ENCODE measurements at regions not wholly inside any gene's neighbourhood (a gene's known extent, or its start where the extent isn't known, plus 50 kb on each side); places are given as distances from the start of the nearest gene placed in this dataset.

DNA sequence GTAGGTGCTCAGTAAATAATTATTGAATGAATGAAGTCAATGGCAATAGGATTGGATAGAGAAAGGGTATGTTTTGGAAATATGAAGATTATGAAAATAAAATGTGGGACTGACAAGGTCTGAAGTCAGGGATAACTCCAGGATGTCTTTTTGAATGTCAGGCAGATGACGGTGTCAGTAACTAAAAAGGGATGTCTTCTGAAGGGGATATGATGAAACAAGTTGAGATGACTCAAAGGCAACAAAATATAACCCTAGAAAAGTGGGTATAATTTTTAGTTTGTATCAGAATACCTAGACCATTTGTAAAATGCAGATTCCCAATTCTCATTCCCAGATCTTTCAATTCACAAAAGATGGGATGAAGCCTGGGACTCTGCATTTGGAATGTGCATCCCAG, 257.3 kb upstream of the SGK1 start (continued):
- no peak for TF ChIP-seq EP300 (IDR thresholded peaks at IDR 0.05; ENCODE audit: borderline replicate concordance in 1 of 2, low read depth in 2 of 2, low read length in 2 of 2)
- no peak for TF ChIP-seq SUZ12 (IDR thresholded peaks at IDR 0.05; ENCODE audit: low read length)
- TF ChIP-seq CHD2 (IDR thresholded peaks at IDR 0.05; ENCODE audit: low read length) = no peak
- no peak for TF ChIP-seq CHD1 (IDR thresholded peaks at IDR 0.05; ENCODE audit: low read depth, low read length)
- TF ChIP-seq, protein P1, sequence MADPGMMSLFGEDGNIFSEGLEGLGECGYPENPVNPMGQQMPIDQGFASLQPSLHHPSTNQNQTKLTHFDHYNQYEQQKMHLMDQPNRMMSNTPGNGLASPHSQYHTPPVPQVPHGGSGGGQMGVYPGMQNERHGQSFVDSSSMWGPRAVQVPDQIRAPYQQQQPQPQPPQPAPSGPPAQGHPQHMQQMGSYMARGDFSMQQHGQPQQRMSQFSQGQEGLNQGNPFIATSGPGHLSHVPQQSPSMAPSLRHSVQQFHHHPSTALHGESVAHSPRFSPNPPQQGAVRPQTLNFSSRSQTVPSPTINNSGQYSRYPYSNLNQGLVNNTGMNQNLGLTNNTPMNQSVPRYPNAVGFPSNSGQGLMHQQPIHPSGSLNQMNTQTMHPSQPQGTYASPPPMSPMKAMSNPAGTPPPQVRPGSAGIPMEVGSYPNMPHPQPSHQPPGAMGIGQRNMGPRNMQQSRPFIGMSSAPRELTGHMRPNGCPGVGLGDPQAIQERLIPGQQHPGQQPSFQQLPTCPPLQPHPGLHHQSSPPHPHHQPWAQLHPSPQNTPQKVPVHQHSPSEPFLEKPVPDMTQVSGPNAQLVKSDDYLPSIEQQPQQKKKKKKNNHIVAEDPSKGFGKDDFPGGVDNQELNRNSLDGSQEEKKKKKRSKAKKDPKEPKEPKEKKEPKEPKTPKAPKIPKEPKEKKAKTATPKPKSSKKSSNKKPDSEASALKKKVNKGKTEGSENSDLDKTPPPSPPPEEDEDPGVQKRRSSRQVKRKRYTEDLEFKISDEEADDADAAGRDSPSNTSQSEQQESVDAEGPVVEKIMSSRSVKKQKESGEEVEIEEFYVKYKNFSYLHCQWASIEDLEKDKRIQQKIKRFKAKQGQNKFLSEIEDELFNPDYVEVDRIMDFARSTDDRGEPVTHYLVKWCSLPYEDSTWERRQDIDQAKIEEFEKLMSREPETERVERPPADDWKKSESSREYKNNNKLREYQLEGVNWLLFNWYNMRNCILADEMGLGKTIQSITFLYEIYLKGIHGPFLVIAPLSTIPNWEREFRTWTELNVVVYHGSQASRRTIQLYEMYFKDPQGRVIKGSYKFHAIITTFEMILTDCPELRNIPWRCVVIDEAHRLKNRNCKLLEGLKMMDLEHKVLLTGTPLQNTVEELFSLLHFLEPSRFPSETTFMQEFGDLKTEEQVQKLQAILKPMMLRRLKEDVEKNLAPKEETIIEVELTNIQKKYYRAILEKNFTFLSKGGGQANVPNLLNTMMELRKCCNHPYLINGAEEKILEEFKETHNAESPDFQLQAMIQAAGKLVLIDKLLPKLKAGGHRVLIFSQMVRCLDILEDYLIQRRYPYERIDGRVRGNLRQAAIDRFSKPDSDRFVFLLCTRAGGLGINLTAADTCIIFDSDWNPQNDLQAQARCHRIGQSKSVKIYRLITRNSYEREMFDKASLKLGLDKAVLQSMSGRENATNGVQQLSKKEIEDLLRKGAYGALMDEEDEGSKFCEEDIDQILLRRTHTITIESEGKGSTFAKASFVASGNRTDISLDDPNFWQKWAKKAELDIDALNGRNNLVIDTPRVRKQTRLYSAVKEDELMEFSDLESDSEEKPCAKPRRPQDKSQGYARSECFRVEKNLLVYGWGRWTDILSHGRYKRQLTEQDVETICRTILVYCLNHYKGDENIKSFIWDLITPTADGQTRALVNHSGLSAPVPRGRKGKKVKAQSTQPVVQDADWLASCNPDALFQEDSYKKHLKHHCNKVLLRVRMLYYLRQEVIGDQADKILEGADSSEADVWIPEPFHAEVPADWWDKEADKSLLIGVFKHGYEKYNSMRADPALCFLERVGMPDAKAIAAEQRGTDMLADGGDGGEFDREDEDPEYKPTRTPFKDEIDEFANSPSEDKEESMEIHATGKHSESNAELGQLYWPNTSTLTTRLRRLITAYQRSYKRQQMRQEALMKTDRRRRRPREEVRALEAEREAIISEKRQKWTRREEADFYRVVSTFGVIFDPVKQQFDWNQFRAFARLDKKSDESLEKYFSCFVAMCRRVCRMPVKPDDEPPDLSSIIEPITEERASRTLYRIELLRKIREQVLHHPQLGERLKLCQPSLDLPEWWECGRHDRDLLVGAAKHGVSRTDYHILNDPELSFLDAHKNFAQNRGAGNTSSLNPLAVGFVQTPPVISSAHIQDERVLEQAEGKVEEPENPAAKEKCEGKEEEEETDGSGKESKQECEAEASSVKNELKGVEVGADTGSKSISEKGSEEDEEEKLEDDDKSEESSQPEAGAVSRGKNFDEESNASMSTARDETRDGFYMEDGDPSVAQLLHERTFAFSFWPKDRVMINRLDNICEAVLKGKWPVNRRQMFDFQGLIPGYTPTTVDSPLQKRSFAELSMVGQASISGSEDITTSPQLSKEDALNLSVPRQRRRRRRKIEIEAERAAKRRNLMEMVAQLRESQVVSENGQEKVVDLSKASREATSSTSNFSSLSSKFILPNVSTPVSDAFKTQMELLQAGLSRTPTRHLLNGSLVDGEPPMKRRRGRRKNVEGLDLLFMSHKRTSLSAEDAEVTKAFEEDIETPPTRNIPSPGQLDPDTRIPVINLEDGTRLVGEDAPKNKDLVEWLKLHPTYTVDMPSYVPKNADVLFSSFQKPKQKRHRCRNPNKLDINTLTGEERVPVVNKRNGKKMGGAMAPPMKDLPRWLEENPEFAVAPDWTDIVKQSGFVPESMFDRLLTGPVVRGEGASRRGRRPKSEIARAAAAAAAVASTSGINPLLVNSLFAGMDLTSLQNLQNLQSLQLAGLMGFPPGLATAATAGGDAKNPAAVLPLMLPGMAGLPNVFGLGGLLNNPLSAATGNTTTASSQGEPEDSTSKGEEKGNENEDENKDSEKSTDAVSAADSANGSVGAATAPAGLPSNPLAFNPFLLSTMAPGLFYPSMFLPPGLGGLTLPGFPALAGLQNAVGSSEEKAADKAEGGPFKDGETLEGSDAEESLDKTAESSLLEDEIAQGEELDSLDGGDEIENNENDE (IDR thresholded peaks at IDR 0.05; ENCODE audit: insufficient replicate concordance, low read length) = no peak
- no peak for TF ChIP-seq BCL11A (IDR thresholded peaks at IDR 0.05; ENCODE audit: low read depth in 2 of 2, low read length in 2 of 2)
- TF ChIP-seq HDAC2 (IDR thresholded peaks at IDR 0.05; ENCODE audit: borderline replicate concordance in 1 of 2, low read depth in 2 of 2, low read length in 2 of 2) = no peak
